ENCODE measurements at regions not wholly inside any gene's neighbourhood (a gene's known extent, or its start where the extent isn't known, plus 50 kb on each side); places are given as distances from the start of the nearest gene placed in this dataset.

DNA sequence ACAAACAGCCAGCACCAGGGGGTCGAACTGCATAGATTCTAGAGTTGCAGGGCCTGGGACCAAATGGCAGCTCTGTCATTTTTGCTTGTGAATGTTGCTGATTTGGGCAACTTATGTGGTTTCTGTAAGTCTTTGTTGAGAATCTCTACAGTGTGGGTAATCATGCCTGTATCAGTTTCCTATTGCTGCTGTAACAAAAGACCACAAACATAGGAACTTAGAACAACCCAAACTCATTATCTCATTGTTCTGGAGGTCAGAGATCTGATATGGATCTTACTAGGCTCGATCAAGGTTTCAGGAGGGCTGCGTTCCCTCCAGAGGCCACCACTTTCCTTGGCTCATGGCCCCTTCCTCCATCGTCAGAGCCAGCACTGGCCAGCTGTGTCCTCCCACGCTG is 86.8 kb upstream of the SH3BP4 start:
- no peaks in the 10 kb centered on the region for H3K79me2 ChIP-seq (replicated peaks; ENCODE audit: insufficient read depth, low read length)
- no peaks in the 10 kb centered on the region for H3K36me3 ChIP-seq (ENCODE audit: insufficient read depth, low read length)
- H3K4me3 ChIP-seq (ENCODE audit: low read length), result no peak overlapping the region
- H2AFZ ChIP-seq (ENCODE audit: low read depth, low read length), result no peak overlapping the region
- no peak overlapping the region for H3K27ac ChIP-seq (ENCODE audit: low read length)
- H3K9me3 ChIP-seq (ENCODE audit: low read length), result no peaks in the 10 kb centered on the region
- H3K9ac ChIP-seq (ENCODE audit: low read length), result no peak overlapping the region
- no peaks in the 10 kb centered on the region for H3F3A ChIP-seq (ENCODE audit: insufficient read depth, low read length, poor library complexity, severe bottlenecking)
- no peak overlapping the region for H3K4me2 ChIP-seq (ENCODE audit: low read length)
- no peaks in the 10 kb centered on the region for H3K9me2 ChIP-seq (ENCODE audit: insufficient read depth, low read length)
- no peaks in the 10 kb centered on the region for H3K27me3 ChIP-seq (ENCODE audit: insufficient read depth, low read depth, low read length)
- no peaks in the 10 kb centered on the region for H4K20me1 ChIP-seq (ENCODE audit: insufficient read depth)
- no peak for TF ChIP-seq MXI1 (conservative IDR thresholded peaks at IDR 0.05; ENCODE audit: poor library complexity, severe bottlenecking)
- no peak for TF ChIP-seq SMC3 (conservative IDR thresholded peaks at IDR 0.05; ENCODE audit: poor library complexity)
- no peak for TF ChIP-seq EP300 (conservative IDR thresholded peaks at IDR 0.05; ENCODE audit: poor library complexity, severe bottlenecking)
- TF ChIP-seq, protein P1, sequence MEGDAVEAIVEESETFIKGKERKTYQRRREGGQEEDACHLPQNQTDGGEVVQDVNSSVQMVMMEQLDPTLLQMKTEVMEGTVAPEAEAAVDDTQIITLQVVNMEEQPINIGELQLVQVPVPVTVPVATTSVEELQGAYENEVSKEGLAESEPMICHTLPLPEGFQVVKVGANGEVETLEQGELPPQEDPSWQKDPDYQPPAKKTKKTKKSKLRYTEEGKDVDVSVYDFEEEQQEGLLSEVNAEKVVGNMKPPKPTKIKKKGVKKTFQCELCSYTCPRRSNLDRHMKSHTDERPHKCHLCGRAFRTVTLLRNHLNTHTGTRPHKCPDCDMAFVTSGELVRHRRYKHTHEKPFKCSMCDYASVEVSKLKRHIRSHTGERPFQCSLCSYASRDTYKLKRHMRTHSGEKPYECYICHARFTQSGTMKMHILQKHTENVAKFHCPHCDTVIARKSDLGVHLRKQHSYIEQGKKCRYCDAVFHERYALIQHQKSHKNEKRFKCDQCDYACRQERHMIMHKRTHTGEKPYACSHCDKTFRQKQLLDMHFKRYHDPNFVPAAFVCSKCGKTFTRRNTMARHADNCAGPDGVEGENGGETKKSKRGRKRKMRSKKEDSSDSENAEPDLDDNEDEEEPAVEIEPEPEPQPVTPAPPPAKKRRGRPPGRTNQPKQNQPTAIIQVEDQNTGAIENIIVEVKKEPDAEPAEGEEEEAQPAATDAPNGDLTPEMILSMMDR (IDR thresholded peaks at IDR 0.05; ENCODE audit: poor library complexity, severe bottlenecking), result no peak
- no peak for TF ChIP-seq POLR2AphosphoS5 (IDR thresholded peaks at IDR 0.05)
- TF ChIP-seq TAF1 (IDR thresholded peaks at IDR 0.05; ENCODE audit: low read depth), result no peak
- no peak for TF ChIP-seq EZH2 (IDR thresholded peaks at IDR 0.05; ENCODE audit: borderline replicate concordance, insufficient read depth, low read length, poor library complexity, severe bottlenecking)
- TF ChIP-seq RAD21 (conservative IDR thresholded peaks at IDR 0.05), result no peak
- TF ChIP-seq, protein P2, sequence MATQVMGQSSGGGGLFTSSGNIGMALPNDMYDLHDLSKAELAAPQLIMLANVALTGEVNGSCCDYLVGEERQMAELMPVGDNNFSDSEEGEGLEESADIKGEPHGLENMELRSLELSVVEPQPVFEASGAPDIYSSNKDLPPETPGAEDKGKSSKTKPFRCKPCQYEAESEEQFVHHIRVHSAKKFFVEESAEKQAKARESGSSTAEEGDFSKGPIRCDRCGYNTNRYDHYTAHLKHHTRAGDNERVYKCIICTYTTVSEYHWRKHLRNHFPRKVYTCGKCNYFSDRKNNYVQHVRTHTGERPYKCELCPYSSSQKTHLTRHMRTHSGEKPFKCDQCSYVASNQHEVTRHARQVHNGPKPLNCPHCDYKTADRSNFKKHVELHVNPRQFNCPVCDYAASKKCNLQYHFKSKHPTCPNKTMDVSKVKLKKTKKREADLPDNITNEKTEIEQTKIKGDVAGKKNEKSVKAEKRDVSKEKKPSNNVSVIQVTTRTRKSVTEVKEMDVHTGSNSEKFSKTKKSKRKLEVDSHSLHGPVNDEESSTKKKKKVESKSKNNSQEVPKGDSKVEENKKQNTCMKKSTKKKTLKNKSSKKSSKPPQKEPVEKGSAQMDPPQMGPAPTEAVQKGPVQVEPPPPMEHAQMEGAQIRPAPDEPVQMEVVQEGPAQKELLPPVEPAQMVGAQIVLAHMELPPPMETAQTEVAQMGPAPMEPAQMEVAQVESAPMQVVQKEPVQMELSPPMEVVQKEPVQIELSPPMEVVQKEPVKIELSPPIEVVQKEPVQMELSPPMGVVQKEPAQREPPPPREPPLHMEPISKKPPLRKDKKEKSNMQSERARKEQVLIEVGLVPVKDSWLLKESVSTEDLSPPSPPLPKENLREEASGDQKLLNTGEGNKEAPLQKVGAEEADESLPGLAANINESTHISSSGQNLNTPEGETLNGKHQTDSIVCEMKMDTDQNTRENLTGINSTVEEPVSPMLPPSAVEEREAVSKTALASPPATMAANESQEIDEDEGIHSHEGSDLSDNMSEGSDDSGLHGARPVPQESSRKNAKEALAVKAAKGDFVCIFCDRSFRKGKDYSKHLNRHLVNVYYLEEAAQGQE (IDR thresholded peaks at IDR 0.05; ENCODE audit: borderline replicate concordance), result no peak

DNA sequence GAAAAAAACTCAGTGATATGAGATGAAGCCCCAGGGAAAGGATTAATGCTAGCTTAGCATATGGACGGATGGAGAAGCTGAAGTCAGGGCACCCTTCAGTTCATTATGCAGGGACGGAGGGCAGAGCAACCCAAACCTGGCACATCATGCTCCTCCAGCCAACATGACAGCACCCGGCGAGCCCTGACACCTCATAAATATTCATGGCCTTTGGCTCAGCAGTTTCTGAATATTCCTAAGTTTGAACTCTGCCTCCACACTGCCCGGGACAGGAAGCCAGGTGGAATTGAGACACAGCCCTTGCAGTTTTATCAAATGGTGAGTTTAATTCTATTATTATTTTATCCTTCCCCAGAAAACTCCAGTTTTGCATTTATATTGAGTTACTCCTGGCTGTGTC is 87.3 kb upstream of the SH3BP4 start:
- TF ChIP-seq EZH2 (IDR thresholded peaks at IDR 0.05; ENCODE audit: borderline replicate concordance, insufficient read depth, low read length, poor library complexity, severe bottlenecking) (no peak), EP300 (conservative IDR thresholded peaks at IDR 0.05; ENCODE audit: poor library complexity, severe bottlenecking) (no peak), POLR2AphosphoS5 (IDR thresholded peaks at IDR 0.05) (no peak)
- TF ChIP-seq, protein P1 (IDR thresholded peaks at IDR 0.05; ENCODE audit: poor library complexity, severe bottlenecking), result no peak
- no peaks in the 10 kb centered on the region for H3K27me3 ChIP-seq (ENCODE audit: insufficient read depth, low read depth, low read length)
- H3K9me3 ChIP-seq (ENCODE audit: low read length), result no peaks in the 10 kb centered on the region
- no peaks in the 10 kb centered on the region for H3K9me2 ChIP-seq (ENCODE audit: insufficient read depth, low read length)
- H3K36me3 ChIP-seq (ENCODE audit: insufficient read depth, low read length), result no peaks in the 10 kb centered on the region
- no peak overlapping the region for H3K9ac ChIP-seq (ENCODE audit: low read length)
- no peaks in the 10 kb centered on the region for H3F3A ChIP-seq (ENCODE audit: insufficient read depth, low read length, poor library complexity, severe bottlenecking)
- no peak overlapping the region for H3K4me2 ChIP-seq (ENCODE audit: low read length)
- H2AFZ ChIP-seq (ENCODE audit: low read depth, low read length), result no peak overlapping the region
- no peaks in the 10 kb centered on the region for H3K79me2 ChIP-seq (replicated peaks; ENCODE audit: insufficient read depth, low read length)
- no peaks in the 10 kb centered on the region for H4K20me1 ChIP-seq (ENCODE audit: insufficient read depth)
- no peak overlapping the region for H3K27ac ChIP-seq (ENCODE audit: low read length)
- no peak overlapping the region for H3K4me3 ChIP-seq (ENCODE audit: low read length)
